Thoracic aorta (tissue), 2 donors: ENCODE measurements at regions not wholly inside any gene's neighbourhood (a gene's known extent, or its start where the extent isn't known, plus 50 kb on each side); places are given as distances from the start of the nearest gene placed in this dataset.
"Not testable (repeated sequence)": the region's sequence is repeated elsewhere in the genome, so short reads cannot be mapped to it uniquely, and the experiment has no call there.

Experiments
- ATAC-seq: fragments of 150-250 bp; one replicate; pipeline ENCODE4 v1.8.0; 2017; ENCODE audit warnings: low read depth; ENCODE audit not compliant: insufficient number of reproducible peaks, low FRiP score
- DNase-seq: peaks from one replicate; pipeline ENCODE4 v3.0.0-alpha.2; 2020; ENCODE audit warnings: low spot score
- H3K27ac ChIP-seq, 2 donors: fragments of 200-600 bp; sonication (generic); 1 replicate in 1 of 2; 2 replicates in 1 of 2; pipeline ENCODE4 v1.5.1; 2016; ENCODE audit warnings: mild to moderate bottlenecking in 2 of 2, moderate library complexity in 2 of 2
- H3K27me3 ChIP-seq: fragments of 200-600 bp; sonication (generic); replicated peaks from 2 replicates; pipeline ENCODE4 v1.6.0; 2016; ENCODE audit warnings: mild to moderate bottlenecking; ENCODE audit not compliant: insufficient read depth
- H3K36me3 ChIP-seq: fragments of 200-600 bp; sonication (generic); one replicate; pipeline ENCODE4 v1.5.1; 2016
- H3K4me1 ChIP-seq, 2 donors: fragments of 200-600 bp; sonication (generic); 1 replicate in 1 of 2; 2 replicates in 1 of 2; pipeline versions ENCODE4 v1.5.1 to v1.6.0; 2016; ENCODE audit warnings: low read depth in 2 of 2, mild to moderate bottlenecking in 1 of 2; ENCODE audit not compliant: control insufficient read depth in 1 of 2
- H3K4me3 ChIP-seq: fragments of 200-600 bp; sonication (generic); 2 replicates; pipeline ENCODE4 v1.5.1; 2016; ENCODE audit warnings: mild to moderate bottlenecking
- H3K9me3 ChIP-seq: fragments of 200-600 bp; sonication (generic); 2 replicates; pipeline ENCODE4 v1.5.1; 2016
- TF ChIP-seq, protein P1 (sequence below): fragments of 200-600 bp; sonication (generic); IDR thresholded peaks from one replicate; pipeline ENCODE4 v1.5.1; 2019; ENCODE audit warnings: antibody characterized with exemption

DNA sequence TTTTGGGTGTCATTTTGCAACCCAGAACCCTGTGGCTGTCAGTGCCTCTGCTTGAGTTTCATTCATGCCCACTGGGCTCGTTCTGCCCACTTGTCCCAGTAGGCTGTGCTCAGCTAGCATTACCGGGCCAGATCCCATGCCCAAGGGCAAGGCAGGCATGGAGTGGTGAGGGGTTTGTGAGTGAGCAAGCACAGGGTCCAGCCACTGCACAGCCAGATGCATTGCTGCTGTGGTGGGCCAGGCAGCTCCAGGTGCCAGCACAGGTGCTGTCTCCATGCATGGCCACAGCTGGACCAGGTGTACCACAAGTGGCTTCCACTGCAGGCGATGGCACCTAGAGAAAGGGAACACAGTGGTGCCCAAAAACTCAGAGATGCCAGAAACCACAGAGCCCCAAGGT lies 1671.2 kb downstream of the OLFM4 start:
- DNase-seq (no peak), ATAC-seq (no peak)
- H3K4me1 ChIP-seq, result no peaks in the 10 kb centered on the region
- no peaks in the 10 kb centered on the region for H3K36me3 ChIP-seq
- TF ChIP-seq, protein P1, sequence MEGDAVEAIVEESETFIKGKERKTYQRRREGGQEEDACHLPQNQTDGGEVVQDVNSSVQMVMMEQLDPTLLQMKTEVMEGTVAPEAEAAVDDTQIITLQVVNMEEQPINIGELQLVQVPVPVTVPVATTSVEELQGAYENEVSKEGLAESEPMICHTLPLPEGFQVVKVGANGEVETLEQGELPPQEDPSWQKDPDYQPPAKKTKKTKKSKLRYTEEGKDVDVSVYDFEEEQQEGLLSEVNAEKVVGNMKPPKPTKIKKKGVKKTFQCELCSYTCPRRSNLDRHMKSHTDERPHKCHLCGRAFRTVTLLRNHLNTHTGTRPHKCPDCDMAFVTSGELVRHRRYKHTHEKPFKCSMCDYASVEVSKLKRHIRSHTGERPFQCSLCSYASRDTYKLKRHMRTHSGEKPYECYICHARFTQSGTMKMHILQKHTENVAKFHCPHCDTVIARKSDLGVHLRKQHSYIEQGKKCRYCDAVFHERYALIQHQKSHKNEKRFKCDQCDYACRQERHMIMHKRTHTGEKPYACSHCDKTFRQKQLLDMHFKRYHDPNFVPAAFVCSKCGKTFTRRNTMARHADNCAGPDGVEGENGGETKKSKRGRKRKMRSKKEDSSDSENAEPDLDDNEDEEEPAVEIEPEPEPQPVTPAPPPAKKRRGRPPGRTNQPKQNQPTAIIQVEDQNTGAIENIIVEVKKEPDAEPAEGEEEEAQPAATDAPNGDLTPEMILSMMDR, result no peak
- no peak overlapping the region for H3K27ac ChIP-seq
- H3K27me3 ChIP-seq, result no peaks in the 10 kb centered on the region
- H3K4me3 ChIP-seq, result no peak overlapping the region
- no peaks in the 10 kb centered on the region for H3K9me3 ChIP-seq

DNA sequence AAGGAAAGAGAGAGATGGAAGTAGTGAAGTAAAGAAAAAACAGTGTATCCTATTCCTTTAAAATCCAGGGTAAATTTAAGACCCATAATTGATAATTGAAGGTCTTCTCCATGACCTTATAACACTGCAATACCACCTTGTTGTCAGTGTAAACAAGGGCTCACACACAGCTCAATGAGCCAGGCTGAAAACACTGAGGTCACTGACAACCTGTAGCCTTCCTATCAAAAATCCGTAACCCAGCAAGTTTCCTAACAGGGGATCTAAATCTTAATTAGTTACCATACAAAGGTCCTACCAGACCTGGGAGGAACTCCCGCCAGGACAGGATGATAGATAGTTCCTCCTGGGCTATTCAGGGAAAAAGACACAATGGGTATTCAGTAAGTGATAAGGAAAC lies 1677.1 kb downstream of the OLFM4 start:
- TF ChIP-seq, protein P1, result no peak
- DNase-seq (no peak), ATAC-seq (no peak)
- H3K4me1 ChIP-seq, result no peaks in the 10 kb centered on the region
- no peaks in the 10 kb centered on the region for H3K27me3 ChIP-seq
- H3K4me3 ChIP-seq, result no peak overlapping the region
- no peak overlapping the region for H3K27ac ChIP-seq
- H3K36me3 ChIP-seq, result no peaks in the 10 kb centered on the region
- H3K9me3 ChIP-seq, result no peaks in the 10 kb centered on the region

DNA sequence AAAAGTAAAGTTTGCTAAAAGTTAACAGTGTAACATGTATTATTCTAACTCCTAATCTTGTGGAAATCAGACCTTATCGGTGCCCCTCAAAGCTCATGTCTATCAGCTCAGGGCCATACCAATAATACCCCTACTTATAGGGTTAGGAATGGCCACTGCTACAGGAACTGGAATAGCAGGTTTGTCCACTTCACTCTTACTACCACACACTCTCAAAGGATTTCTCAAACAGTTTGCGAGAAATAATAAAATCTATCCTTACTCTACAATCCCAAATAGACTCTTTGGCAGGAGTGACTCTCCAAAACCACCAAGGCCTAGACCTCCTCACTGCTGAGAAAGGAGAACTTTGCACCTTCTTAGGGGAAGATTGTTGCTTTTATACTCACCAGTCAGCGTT lies 1677.7 kb downstream of the OLFM4 start:
- DNase-seq, result no peak
- H3K27me3 ChIP-seq, result no peaks in the 10 kb centered on the region
- H3K27ac ChIP-seq, result no peak overlapping the region
- ATAC-seq, result no peak
- H3K36me3 ChIP-seq, result no peaks in the 10 kb centered on the region
- no peak overlapping the region for H3K4me3 ChIP-seq
- TF ChIP-seq, protein P1, result no peak
- no peaks in the 10 kb centered on the region for H3K9me3 ChIP-seq
- no peaks in the 10 kb centered on the region for H3K4me1 ChIP-seq

DNA sequence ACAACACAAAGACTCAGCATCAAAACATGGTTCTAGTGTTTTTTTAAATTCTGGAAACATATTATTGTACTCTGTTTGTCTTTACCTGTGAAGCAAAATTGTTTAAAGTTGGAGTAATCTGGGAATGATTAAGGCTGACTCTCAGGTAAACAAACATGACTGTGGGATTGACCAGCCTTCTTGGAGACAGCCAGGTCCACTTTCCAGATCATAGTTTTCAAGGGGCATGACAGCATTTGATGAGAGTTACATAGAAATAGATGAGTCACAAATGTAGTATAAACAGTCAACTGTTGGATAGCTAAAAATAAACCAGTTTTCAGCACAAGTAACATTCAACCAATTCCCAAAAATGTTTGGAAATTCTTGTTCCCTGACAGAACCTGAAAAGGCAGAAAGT lies 1680.9 kb downstream of the OLFM4 start:
- ATAC-seq (no peak), DNase-seq (no peak)
- Histone ChIP-seq H3K9me3 (no peaks in the 10 kb centered on the region), H3K36me3 (no peaks in the 10 kb centered on the region), H3K4me3 (no peak overlapping the region), H3K27me3 (no peaks in the 10 kb centered on the region), H3K27ac (no peak overlapping the region), H3K4me1 (no peaks in the 10 kb centered on the region)
- TF ChIP-seq, protein P1, result no peak

DNA sequence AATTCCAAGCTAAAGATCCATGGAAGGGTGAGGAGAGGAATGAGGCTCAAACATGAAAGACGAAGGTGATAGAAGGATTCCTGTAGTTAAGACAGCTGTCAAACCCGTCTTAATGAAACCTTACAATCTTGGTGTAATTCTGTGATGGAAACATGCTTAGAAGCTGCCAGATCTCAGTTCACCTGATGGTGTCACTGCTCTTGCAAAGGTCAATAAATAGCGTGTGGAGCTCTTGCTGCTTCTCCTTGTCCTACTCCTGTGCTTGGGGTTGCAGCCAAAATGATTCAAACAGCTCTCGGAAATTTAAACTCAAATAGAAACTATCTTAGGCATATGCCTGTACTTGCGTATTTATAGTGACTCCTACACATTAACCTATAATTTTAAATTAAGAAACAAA lies 1705.0 kb downstream of the OLFM4 start:
- Histone ChIP-seq H3K4me3 (no peak overlapping the region), H3K4me1 (no peaks in the 10 kb centered on the region), H3K36me3 (no peaks in the 10 kb centered on the region), H3K9me3 (no peaks in the 10 kb centered on the region), H3K27ac (no peak overlapping the region), H3K27me3 (no peaks in the 10 kb centered on the region)
- DNase-seq (no peak), ATAC-seq (no peak)
- TF ChIP-seq, protein P1, result no peak

DNA sequence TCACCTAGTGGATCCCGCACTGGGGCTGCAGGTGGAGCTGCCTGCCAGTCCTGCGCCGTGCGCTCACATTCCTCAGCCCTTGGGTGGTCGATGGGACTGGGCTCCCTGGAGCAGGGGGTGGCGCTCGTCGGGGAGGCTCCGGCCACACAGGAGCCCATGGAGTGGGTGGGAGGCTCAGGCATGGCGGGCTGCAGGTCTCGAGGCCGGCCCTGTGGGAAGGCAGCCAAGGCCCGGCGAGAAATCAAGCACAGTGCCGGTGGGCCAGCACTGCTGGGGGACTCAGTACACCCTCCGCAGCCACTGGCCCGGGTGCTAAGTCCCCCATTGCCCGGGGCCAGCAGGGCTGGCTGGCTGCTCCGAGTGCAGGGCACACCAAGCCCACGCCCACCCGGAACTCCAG lies 1708.6 kb downstream of the OLFM4 start:
- not testable (repeated sequence) for H3K4me3 ChIP-seq, DNase-seq, H3K9me3 ChIP-seq, H3K27ac ChIP-seq, ATAC-seq, H3K36me3 ChIP-seq, H3K27me3 ChIP-seq, H3K4me1 ChIP-seq
